ENCODE measurements at regions not wholly inside any gene's neighbourhood (a gene's known extent, or its start where the extent isn't known, plus 50 kb on each side); places are given as distances from the start of the nearest gene placed in this dataset.

DNA sequence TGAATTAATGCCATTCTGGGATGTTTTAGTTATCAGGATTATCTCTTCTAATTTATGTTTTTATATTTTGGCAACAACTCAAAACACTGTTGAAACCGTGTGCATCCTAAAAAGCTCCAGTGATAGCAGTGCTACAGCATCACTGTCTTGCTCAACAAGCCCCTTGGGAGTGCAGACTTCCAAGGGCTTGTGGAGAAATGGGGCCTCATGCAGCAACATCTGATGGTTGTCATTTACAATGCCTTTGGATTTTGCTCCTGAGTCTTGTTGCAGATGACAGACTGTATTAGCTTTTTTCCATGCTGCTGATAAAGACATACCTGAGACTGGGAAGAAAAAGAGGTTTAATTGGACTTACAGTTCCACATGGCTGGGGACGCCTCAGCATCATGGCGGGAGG is 515.4 kb downstream of the NEBL start:
- H3K4me2 ChIP-seq (ENCODE audit: low read depth, low read length), result no peak overlapping the region
- ChIA-PET POLR2A (ENCODE audit: unreplicated experiment) (no interaction called here), CTCF (no interaction called here)
- in situ Hi-C loops (cut with MboI; ENCODE audit: low sequenced_read_pairs) (no loop called here), dilution Hi-C loops (cut with HindIII; ENCODE audit: low sequenced_read_pairs, unreplicated experiment) (no loop called here), intact Hi-C loops (cut with micrococcal nuclease) (no loop called here)
- no peak overlapping the region for H3K4me3 ChIP-seq (ENCODE audit: insufficient read depth, low read depth, low read length)
- no peak overlapping the region for H3K27ac ChIP-seq (ENCODE audit: insufficient read depth, low read length)
- no peaks in the 10 kb centered on the region for H3K27me3 ChIP-seq (ENCODE audit: control insufficient read depth, insufficient read depth, low read length)
- no peak overlapping the region for H3K9ac ChIP-seq (ENCODE audit: low read depth, low read length)
- no peak overlapping the region for H4K8ac ChIP-seq (ENCODE audit: low read depth in 2 of 2, low read length in 2 of 2)
- H4K91ac ChIP-seq (ENCODE audit: insufficient read depth, low read depth, low read length), result no peak overlapping the region
- H2BK20ac ChIP-seq (ENCODE audit: low read depth, low read length), result no peak overlapping the region
- no peak overlapping the region for H2BK120ac ChIP-seq (ENCODE audit: low read depth, low read length)
- no peak overlapping the region for H2AK5ac ChIP-seq (ENCODE audit: low read depth, low read length)
- H4K5ac ChIP-seq (ENCODE audit: low read depth, low read length), result no peak overlapping the region
- no peak overlapping the region for H2AK9ac ChIP-seq (replicated peaks; ENCODE audit: low read depth, low read length, poor library complexity)
- no peaks in the 10 kb centered on the region for H4K20me1 ChIP-seq (ENCODE audit: insufficient read depth, low read length)
- ATAC-seq (ENCODE audit: low read depth) (no peak), DNase-seq (no peak)
- no peak overlapping the region for H3K23ac ChIP-seq (ENCODE audit: low read depth, low read length)
- H2BK5ac ChIP-seq (ENCODE audit: low read depth, low read length, poor library complexity, severe bottlenecking), result no peak overlapping the region
- H3K18ac ChIP-seq (ENCODE audit: low read depth, low read length), result no peak overlapping the region
- TF ChIP-seq POLR2A (IDR thresholded peaks at IDR 0.05; ENCODE audit: low read depth, low read length) (no peak), CHD1 (IDR thresholded peaks at IDR 0.05; ENCODE audit: low read depth, low read length) (no peak), MXI1 (IDR thresholded peaks at IDR 0.05; ENCODE audit: borderline replicate concordance, low read depth, low read length) (no peak), BHLHE40 (IDR thresholded peaks at IDR 0.05; ENCODE audit: low read depth, low read length) (no peak), RCOR1 (IDR thresholded peaks at IDR 0.05; ENCODE audit: insufficient replicate concordance, low read length) (no peak), MAFK (IDR thresholded peaks at IDR 0.05; ENCODE audit: low read depth, low read length) (no peak), RAD21 (IDR thresholded peaks at IDR 0.05; ENCODE audit: low read length) (no peak), CEBPB (IDR thresholded peaks at IDR 0.05; ENCODE audit: low read depth, low read length) (no peak), SMC3 (IDR thresholded peaks at IDR 0.05; ENCODE audit: low read depth, low read length) (no peak), MAZ (IDR thresholded peaks at IDR 0.05; ENCODE audit: borderline replicate concordance, low read depth, low read length) (no peak), RFX5 (IDR thresholded peaks at IDR 0.05; ENCODE audit: low read depth, low read length) (no peak), FOS (IDR thresholded peaks at IDR 0.05; ENCODE audit: low read depth, low read length) (no peak), NFE2L2 (IDR thresholded peaks at IDR 0.05; ENCODE audit: low read depth, low read length) (no peak)
- TF ChIP-seq, protein P1, sequence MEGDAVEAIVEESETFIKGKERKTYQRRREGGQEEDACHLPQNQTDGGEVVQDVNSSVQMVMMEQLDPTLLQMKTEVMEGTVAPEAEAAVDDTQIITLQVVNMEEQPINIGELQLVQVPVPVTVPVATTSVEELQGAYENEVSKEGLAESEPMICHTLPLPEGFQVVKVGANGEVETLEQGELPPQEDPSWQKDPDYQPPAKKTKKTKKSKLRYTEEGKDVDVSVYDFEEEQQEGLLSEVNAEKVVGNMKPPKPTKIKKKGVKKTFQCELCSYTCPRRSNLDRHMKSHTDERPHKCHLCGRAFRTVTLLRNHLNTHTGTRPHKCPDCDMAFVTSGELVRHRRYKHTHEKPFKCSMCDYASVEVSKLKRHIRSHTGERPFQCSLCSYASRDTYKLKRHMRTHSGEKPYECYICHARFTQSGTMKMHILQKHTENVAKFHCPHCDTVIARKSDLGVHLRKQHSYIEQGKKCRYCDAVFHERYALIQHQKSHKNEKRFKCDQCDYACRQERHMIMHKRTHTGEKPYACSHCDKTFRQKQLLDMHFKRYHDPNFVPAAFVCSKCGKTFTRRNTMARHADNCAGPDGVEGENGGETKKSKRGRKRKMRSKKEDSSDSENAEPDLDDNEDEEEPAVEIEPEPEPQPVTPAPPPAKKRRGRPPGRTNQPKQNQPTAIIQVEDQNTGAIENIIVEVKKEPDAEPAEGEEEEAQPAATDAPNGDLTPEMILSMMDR (conservative IDR thresholded peaks at IDR 0.05; ENCODE audit: low read depth, low read length), result no peak
- TF ChIP-seq, protein P2, sequence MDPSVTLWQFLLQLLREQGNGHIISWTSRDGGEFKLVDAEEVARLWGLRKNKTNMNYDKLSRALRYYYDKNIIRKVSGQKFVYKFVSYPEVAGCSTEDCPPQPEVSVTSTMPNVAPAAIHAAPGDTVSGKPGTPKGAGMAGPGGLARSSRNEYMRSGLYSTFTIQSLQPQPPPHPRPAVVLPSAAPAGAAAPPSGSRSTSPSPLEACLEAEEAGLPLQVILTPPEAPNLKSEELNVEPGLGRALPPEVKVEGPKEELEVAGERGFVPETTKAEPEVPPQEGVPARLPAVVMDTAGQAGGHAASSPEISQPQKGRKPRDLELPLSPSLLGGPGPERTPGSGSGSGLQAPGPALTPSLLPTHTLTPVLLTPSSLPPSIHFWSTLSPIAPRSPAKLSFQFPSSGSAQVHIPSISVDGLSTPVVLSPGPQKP (IDR thresholded peaks at IDR 0.05; ENCODE audit: borderline replicate concordance, low read depth, low read length), result no peak
- TF ChIP-seq, protein P3, sequence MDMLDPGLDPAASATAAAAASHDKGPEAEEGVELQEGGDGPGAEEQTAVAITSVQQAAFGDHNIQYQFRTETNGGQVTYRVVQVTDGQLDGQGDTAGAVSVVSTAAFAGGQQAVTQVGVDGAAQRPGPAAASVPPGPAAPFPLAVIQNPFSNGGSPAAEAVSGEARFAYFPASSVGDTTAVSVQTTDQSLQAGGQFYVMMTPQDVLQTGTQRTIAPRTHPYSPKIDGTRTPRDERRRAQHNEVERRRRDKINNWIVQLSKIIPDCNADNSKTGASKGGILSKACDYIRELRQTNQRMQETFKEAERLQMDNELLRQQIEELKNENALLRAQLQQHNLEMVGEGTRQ (IDR thresholded peaks at IDR 0.05; ENCODE audit: low read depth, low read length), result no peak
- no peak overlapping the region for H2BK15ac ChIP-seq (ENCODE audit: low read depth, low read length)
- H3K9me3 ChIP-seq (ENCODE audit: control insufficient read depth, insufficient read depth, low read length), result peaks cover 15% of the 10 kb centered on the region
- no TSS peak for BruUV-seq (replicated peaks)
- H3K4ac ChIP-seq (ENCODE audit: low read depth, low read length), result no peak overlapping the region
- no peaks in the 10 kb centered on the region for H3K36me3 ChIP-seq (ENCODE audit: control insufficient read depth, insufficient read depth, low read length)
- H3K4me1 ChIP-seq (ENCODE audit: control insufficient read depth, insufficient read depth, low read length), result no peaks in the 10 kb centered on the region
- no peaks in the 10 kb centered on the region for H3K9me1 ChIP-seq (ENCODE audit: insufficient read depth, low read length)
- H3K14ac ChIP-seq (replicated peaks; ENCODE audit: low read depth, low read length), result no peak overlapping the region
- H2AFZ ChIP-seq (replicated peaks; ENCODE audit: low read length, poor library complexity), result no peak overlapping the region
- H3K79me1 ChIP-seq (ENCODE audit: low read depth in 1 of 2, low read length in 2 of 2), result no peaks in the 10 kb centered on the region
- H3K56ac ChIP-seq (ENCODE audit: extremely low read depth, insufficient read depth, low read length), result no peak overlapping the region
- no CpG with 5 or more reads among the region's 3 CpGs for WGBS, 2 experiments (ENCODE audit: extremely low coverage in 2 of 2, insufficient read length in 1 of 2)

Measured in IMR-90 (cell line).